ENCODE measurements at regions not wholly inside any gene's neighbourhood (a gene's known extent, or its start where the extent isn't known, plus 50 kb on each side); places are given as distances from the start of the nearest gene placed in this dataset.

GRCh38 chr1:10935724-10936123 is 76.7 kb upstream of the TARDBP start:
- H3K4me3 ChIP-seq, result no peak overlapping the region
- no peaks in the 10 kb centered on the region for H3K36me3 ChIP-seq
- intact Hi-C loops (cut with DNase I), result no loop called here
- no peak for DNase-seq
- peaks cover 0 to 11% (median 0%) of the 10 kb centered on the region in 4 donors for H3K27me3 ChIP-seq
- TF ChIP-seq, protein P1, sequence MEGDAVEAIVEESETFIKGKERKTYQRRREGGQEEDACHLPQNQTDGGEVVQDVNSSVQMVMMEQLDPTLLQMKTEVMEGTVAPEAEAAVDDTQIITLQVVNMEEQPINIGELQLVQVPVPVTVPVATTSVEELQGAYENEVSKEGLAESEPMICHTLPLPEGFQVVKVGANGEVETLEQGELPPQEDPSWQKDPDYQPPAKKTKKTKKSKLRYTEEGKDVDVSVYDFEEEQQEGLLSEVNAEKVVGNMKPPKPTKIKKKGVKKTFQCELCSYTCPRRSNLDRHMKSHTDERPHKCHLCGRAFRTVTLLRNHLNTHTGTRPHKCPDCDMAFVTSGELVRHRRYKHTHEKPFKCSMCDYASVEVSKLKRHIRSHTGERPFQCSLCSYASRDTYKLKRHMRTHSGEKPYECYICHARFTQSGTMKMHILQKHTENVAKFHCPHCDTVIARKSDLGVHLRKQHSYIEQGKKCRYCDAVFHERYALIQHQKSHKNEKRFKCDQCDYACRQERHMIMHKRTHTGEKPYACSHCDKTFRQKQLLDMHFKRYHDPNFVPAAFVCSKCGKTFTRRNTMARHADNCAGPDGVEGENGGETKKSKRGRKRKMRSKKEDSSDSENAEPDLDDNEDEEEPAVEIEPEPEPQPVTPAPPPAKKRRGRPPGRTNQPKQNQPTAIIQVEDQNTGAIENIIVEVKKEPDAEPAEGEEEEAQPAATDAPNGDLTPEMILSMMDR (IDR thresholded peaks at IDR 0.05), result no peak
- no peak for TF ChIP-seq POLR2A (IDR thresholded peaks at IDR 0.05)
- H3K9me3 ChIP-seq, result no peaks in the 10 kb centered on the region
- no peaks in the 10 kb centered on the region for H3K4me1 ChIP-seq
- no peak overlapping the region for H3K27ac ChIP-seq
- 79 to 90% methylated on average over 2 to 7 of the region's 7 CpGs for WGBS, 2 donors

GRCh38 chr1:10936998-10937901 is 75.2 kb upstream of the TARDBP start:
- Histone ChIP-seq H3K4me3 (no peak overlapping the region), H3K27ac (no peak overlapping the region), H3K36me3 (no peaks in the 10 kb centered on the region), H3K27me3 (peaks cover 0 to 19% (median 0%) of the 10 kb centered on the region in 4 donors), H3K4me1 (peaks cover 0 to 8% (median 5%) of the 10 kb centered on the region in 3 donors), H3K9me3 (no peaks in the 10 kb centered on the region)
- intact Hi-C loops (cut with DNase I), result no loop called here
- 73 to 81% methylated on average over 10 to 15 of the region's 19 CpGs for WGBS, 2 donors
- DNase-seq, result no peak
- no peak for TF ChIP-seq POLR2A (IDR thresholded peaks at IDR 0.05)
- TF ChIP-seq, protein P1 (IDR thresholded peaks at IDR 0.05), result no peak

DNA sequence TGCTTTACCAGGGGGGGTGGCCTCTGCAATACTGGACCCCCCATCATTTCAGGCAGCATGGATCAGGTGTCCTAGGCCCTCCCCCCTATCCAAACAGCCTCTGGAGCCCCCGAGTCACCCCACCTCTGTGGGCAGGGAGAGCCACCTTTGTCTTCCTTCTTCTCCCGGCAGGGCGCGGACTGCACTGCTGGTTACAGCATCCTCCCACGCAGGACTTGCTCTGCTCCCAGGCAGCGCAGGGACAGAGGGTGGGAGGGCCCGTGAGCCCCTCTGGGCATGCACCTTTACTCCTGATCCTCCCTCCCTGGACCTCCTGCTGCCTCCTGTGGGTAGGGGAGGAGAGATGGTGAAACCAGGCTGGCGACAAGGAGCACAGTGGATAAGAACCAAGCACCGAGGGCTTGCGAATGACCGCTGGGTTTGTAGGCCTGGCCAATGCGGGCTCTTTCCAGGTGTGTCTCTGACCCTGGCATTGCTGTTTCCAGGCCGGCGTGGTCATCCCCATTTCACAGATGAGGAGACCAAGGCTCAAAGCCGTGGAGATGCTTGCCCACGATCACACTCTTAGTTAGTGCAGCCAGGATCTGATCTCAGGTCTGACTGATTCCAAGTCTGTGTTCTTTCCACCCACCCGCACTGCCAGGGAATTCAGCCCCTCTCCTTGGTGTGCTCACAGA is 73.6 kb upstream of the TARDBP start:
- Histone ChIP-seq H3K4me3 (no peak overlapping the region), H3K4me1 (peaks cover under 1 to 23% (median 7%) of the 10 kb centered on the region in 3 donors), H3K36me3 (no peaks in the 10 kb centered on the region), H3K27ac (no peak overlapping the region), H3K27me3 (peaks cover 0 to 24% (median 0%) of the 10 kb centered on the region in 4 donors), H3K9me3 (no peaks in the 10 kb centered on the region)
- intact Hi-C loops (cut with DNase I), result no loop called here
- 91 to 96% methylated on average over 5 to 9 of the region's 17 CpGs for WGBS, 2 donors
- no peak for DNase-seq
- TF ChIP-seq, protein P1 (IDR thresholded peaks at IDR 0.05), result no peak
- no peak for TF ChIP-seq POLR2A (IDR thresholded peaks at IDR 0.05)

GRCh38 chr1:10939654-10940450 is 72.6 kb upstream of the TARDBP start:
- Histone ChIP-seq H3K27me3 (peaks cover 0 to 22% (median 0%) of the 10 kb centered on the region in 4 donors), H3K36me3 (no peaks in the 10 kb centered on the region), H3K4me1 (peaks cover 7 to 33% (median 15%) of the 10 kb centered on the region in 3 donors), H3K9me3 (no peaks in the 10 kb centered on the region), H3K4me3 (peak overlapping the region in 2 of 4 donors; percentile 11 to 19), H3K27ac (no peak overlapping the region)
- 33 to 49% methylated on average over 14 to 20 of the region's 20 CpGs for WGBS, 2 donors
- intact Hi-C loops (cut with DNase I), result no loop called here
- no peak for DNase-seq
- no peak for TF ChIP-seq POLR2A (IDR thresholded peaks at IDR 0.05)
- TF ChIP-seq, protein P1 (IDR thresholded peaks at IDR 0.05), result no peak

All from esophagus squamous epithelium (tissue), 5 donors.